Neural cell (in vitro differentiated cells): ENCODE measurements at regions not wholly inside any gene's neighbourhood (a gene's known extent, or its start where the extent isn't known, plus 50 kb on each side); places are given as distances from the start of the nearest gene placed in this dataset.

Source experiments
- H2AFZ ChIP-seq: fragments of 200-600, 300-800 bp; sonication (generic), shearing (Covaris generic); 2 replicates; pipeline ENCODE4 v1.6.0; 2014; ENCODE audit warnings: low read depth, mild to moderate bottlenecking, antibody characterized with exemption, low read length, moderate library complexity
- H3F3A ChIP-seq: fragments of 200-600 bp; shearing (Covaris generic); 2 replicates; pipeline ENCODE4 v1.6.1; 2016; ENCODE audit warnings: mild to moderate bottlenecking, moderate library complexity, mixed read lengths, antibody characterized with exemption, low read length; ENCODE audit not compliant: insufficient read depth, poor library complexity, severe bottlenecking
- H3K27ac ChIP-seq: fragments of 200-600, 300-800 bp; sonication (generic), shearing (Covaris generic); 2 replicates; pipeline ENCODE4 v1.5.1; 2014; ENCODE audit warnings: mild to moderate bottlenecking, low read length, moderate library complexity
- H3K27me3 ChIP-seq: fragments of 300-800, 200-600 bp; sonication (generic), shearing (Covaris generic); 2 replicates; pipeline ENCODE4 v1.6.0; 2014; ENCODE audit warnings: mild to moderate bottlenecking, low read depth, low read length, moderate library complexity; ENCODE audit not compliant: insufficient read depth
- H3K36me3 ChIP-seq: fragments of 300-800, 200-600 bp; sonication (generic), shearing (Covaris generic); 2 replicates; pipeline ENCODE4 v1.5.1; 2014; ENCODE audit warnings: mild to moderate bottlenecking, antibody characterized with exemption, low read length, moderate library complexity; ENCODE audit not compliant: insufficient read depth
- H3K4me2 ChIP-seq: fragments of 300-800, 200-600 bp; sonication (generic), shearing (Covaris generic); 2 replicates; pipeline ENCODE4 v1.6.0; 2014; ENCODE audit warnings: mild to moderate bottlenecking, low read length
- H3K4me3 ChIP-seq: fragments of 300-800, 200-600 bp; sonication (generic), shearing (Covaris generic); 2 replicates; pipeline ENCODE4 v1.5.1; 2014; ENCODE audit warnings: mild to moderate bottlenecking, low read length, moderate library complexity
- H3K79me2 ChIP-seq: fragments of 200-600 bp; shearing (Covaris generic); replicated peaks from 2 replicates; pipeline ENCODE4 v1.6.0; 2014; ENCODE audit warnings: mild to moderate bottlenecking, low read length, moderate library complexity; ENCODE audit not compliant: insufficient read depth
- H3K9ac ChIP-seq: fragments of 300-800, 200-600 bp; sonication (generic), shearing (Covaris generic); 2 replicates; pipeline ENCODE4 v1.6.1; 2016; ENCODE audit warnings: mild to moderate bottlenecking, low read length, mixed read lengths
- H3K9me2 ChIP-seq: fragments of 200-600 bp; shearing (Covaris generic); 2 replicates; pipeline ENCODE4 v1.6.1; 2016; ENCODE audit warnings: mild to moderate bottlenecking, low read length, mixed read lengths; ENCODE audit not compliant: insufficient read depth
- H3K9me3 ChIP-seq: fragments of 200-600, 300-800 bp; sonication (generic), shearing (Covaris generic); 2 replicates; pipeline ENCODE4 v1.6.1; 2016; ENCODE audit warnings: mild to moderate bottlenecking, mixed run types, low read length, moderate library complexity, mixed read lengths
- H4K20me1 ChIP-seq: fragments of 200-600 bp; shearing (Covaris generic); 2 replicates; pipeline ENCODE4 v1.6.1; 2016; ENCODE audit warnings: mild to moderate bottlenecking, mixed run types; ENCODE audit not compliant: insufficient read depth
- CTCF ChIP-seq: fragments of 450-650 bp; IDR thresholded peaks from 2 replicates; pipeline ENCODE4 v1.5.1; 2014; ENCODE audit warnings: antibody characterized with exemption, mild to moderate bottlenecking, moderate library complexity; ENCODE audit not compliant: poor library complexity, severe bottlenecking
- EP300 ChIP-seq: fragments of 450-650 bp; conservative IDR thresholded peaks from 2 replicates; pipeline ENCODE4 v1.6.1; 2014; ENCODE audit warnings: antibody characterized with exemption, mild to moderate bottlenecking, moderate library complexity; ENCODE audit not compliant: poor library complexity, severe bottlenecking
- EZH2 ChIP-seq: fragments of 200-600, 300-800 bp; shearing (Covaris generic), sonication (generic); IDR thresholded peaks from 2 replicates; pipeline ENCODE4 v1.6.1; 2014; ENCODE audit warnings: antibody characterized with exemption, low read length, borderline replicate concordance, mild to moderate bottlenecking; ENCODE audit not compliant: insufficient read depth, poor library complexity, severe bottlenecking
- MXI1 ChIP-seq: fragments of 450-650 bp; conservative IDR thresholded peaks from 2 replicates; pipeline ENCODE4 v1.6.1; 2014; ENCODE audit warnings: antibody characterized with exemption, mild to moderate bottlenecking; ENCODE audit not compliant: poor library complexity, severe bottlenecking
- POLR2AphosphoS5 ChIP-seq: IDR thresholded peaks from 2 replicates; pipeline ENCODE4 v1.6.1; 2012
- RAD21 ChIP-seq: fragments of 450-650 bp; conservative IDR thresholded peaks from 2 replicates; pipeline ENCODE4 v1.6.1; 2014; ENCODE audit warnings: antibody characterized with exemption, mild to moderate bottlenecking, moderate library complexity
- REST ChIP-seq: IDR thresholded peaks from 2 replicates; pipeline ENCODE4 v1.6.1; 2012; ENCODE audit warnings: borderline replicate concordance
- TAF1 ChIP-seq: IDR thresholded peaks from 2 replicates; pipeline ENCODE4 v1.6.1; 2012; ENCODE audit warnings: low read depth

- H3K4me2 ChIP-seq, result no peak overlapping the region
- H3K4me3 ChIP-seq, result no peak overlapping the region
- H3K27ac ChIP-seq, result no peak overlapping the region
- no peaks in the 10 kb centered on the region for H3F3A ChIP-seq
- no peak overlapping the region for H2AFZ ChIP-seq
- no peaks in the 10 kb centered on the region for H4K20me1 ChIP-seq
- no peaks in the 10 kb centered on the region for H3K36me3 ChIP-seq
- no peaks in the 10 kb centered on the region for H3K79me2 ChIP-seq
- H3K9ac ChIP-seq, result no peak overlapping the region
- TF ChIP-seq TAF1 (no peak), EP300 (no peak), POLR2AphosphoS5 (no peak), MXI1 (no peak), EZH2 (no peak), REST (no peak), RAD21 (no peak), CTCF (no peak)
- H3K9me3 ChIP-seq, result no peaks in the 10 kb centered on the region
- H3K9me2 ChIP-seq, result no peaks in the 10 kb centered on the region
- H3K27me3 ChIP-seq, result no peaks in the 10 kb centered on the region
Measured at GRCh38 chr7:86949779-86950260, 109.6 kb downstream of the ELAPOR2 start.

GRCh38 chr7:86949052-86949778 lies 110.2 kb downstream of the ELAPOR2 start:
- Histone ChIP-seq H3K4me3 (no peak overlapping the region), H3K9ac (no peak overlapping the region), H3K79me2 (no peaks in the 10 kb centered on the region), H2AFZ (no peak overlapping the region), H3F3A (no peaks in the 10 kb centered on the region), H3K9me2 (no peaks in the 10 kb centered on the region), H3K36me3 (no peaks in the 10 kb centered on the region), H4K20me1 (no peaks in the 10 kb centered on the region), H3K27me3 (no peaks in the 10 kb centered on the region), H3K9me3 (no peaks in the 10 kb centered on the region), H3K27ac (no peak overlapping the region), H3K4me2 (no peak overlapping the region)
- TF ChIP-seq TAF1 (no peak), MXI1 (no peak), REST (no peak)
